Right lobe of liver (tissue), 4 donors: ENCODE measurements at regions not wholly inside any gene's neighbourhood (a gene's known extent, or its start where the extent isn't known, plus 50 kb on each side); places are given as distances from the start of the nearest gene placed in this dataset.

Source experiments
- POLR2A ChIP-seq: fragments of 450-650 bp; IDR thresholded peaks from one replicate; pipeline ENCODE4 v1.6.1; 2017; ENCODE audit warnings: antibody characterized with exemption, mild to moderate bottlenecking
- TF ChIP-seq, protein P1 (sequence below), 4 donors: fragments of 200-600 bp in 3 of 4; fragments of 450-650 bp in 1 of 4; IDR thresholded peaks; one replicate each; pipeline versions ENCODE4 v1.5.1 to v1.8.0; 2016 to 2022; ENCODE audit warnings: antibody characterized with exemption in 4 of 4, mild to moderate bottlenecking in 2 of 4
- donor health status: DM: no; HTN: no; CAD: no.
- donor health status: DM: no; HTN: no; CAD: no.
- donor health status: DM: no; HTN: yes; CAD: no.

DNA sequence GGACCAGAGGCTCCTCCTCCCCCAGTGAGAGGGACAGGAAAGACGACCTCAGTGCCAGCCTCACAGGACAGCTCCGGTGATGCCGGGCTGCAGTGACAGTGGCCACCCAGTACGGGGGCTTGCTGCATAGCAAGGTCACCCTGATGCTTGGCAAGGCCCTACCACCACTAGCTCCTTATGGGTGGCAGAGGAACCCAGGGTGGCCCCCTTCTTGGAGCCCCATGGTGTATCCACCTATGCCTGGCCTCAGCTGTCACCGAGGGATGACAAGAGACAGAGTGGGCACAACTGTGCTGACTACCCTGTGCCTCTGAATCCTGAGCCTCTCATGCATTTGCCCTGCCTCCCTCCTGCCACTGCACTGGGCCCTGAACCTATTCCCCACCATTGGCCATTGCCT is 809.2 kb downstream of the TBC1D22A start:
- TF ChIP-seq POLR2A: no peak
- TF ChIP-seq, protein P1, sequence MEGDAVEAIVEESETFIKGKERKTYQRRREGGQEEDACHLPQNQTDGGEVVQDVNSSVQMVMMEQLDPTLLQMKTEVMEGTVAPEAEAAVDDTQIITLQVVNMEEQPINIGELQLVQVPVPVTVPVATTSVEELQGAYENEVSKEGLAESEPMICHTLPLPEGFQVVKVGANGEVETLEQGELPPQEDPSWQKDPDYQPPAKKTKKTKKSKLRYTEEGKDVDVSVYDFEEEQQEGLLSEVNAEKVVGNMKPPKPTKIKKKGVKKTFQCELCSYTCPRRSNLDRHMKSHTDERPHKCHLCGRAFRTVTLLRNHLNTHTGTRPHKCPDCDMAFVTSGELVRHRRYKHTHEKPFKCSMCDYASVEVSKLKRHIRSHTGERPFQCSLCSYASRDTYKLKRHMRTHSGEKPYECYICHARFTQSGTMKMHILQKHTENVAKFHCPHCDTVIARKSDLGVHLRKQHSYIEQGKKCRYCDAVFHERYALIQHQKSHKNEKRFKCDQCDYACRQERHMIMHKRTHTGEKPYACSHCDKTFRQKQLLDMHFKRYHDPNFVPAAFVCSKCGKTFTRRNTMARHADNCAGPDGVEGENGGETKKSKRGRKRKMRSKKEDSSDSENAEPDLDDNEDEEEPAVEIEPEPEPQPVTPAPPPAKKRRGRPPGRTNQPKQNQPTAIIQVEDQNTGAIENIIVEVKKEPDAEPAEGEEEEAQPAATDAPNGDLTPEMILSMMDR (IDR thresholded peaks at IDR 0.05): no peak
